ENCODE measurements at regions not wholly inside any gene's neighbourhood (a gene's known extent, or its start where the extent isn't known, plus 50 kb on each side); places are given as distances from the start of the nearest gene placed in this dataset.

- no peaks in the 10 kb centered on the region for H3K27me3 ChIP-seq
- 87 to 94% methylated on average over 3 of the region's 3 CpGs for WGBS, 2 donors
- no peak overlapping the region for H3K4me3 ChIP-seq (replicated peaks in 1 of 3)
- H3K27ac ChIP-seq = no peak overlapping the region
- H3K9me3 ChIP-seq = no peaks in the 10 kb centered on the region
- DNase-seq = no peak
- no peaks in the 10 kb centered on the region for H3K36me3 ChIP-seq
- no peaks in the 10 kb centered on the region for H3K4me1 ChIP-seq
- intact Hi-C loops (cut with DNase I) = no loop called here
- TF ChIP-seq POLR2A (IDR thresholded peaks at IDR 0.05) (no peak), CTCF (IDR thresholded peaks at IDR 0.05) (no peak)
Observed at GRCh38 chr6:152854086-152854795, 103.6 kb downstream of the VIP start.

GRCh38 chr6:152858141-152858540 lies 107.5 kb downstream of the VIP start:
- Histone ChIP-seq H3K4me1 (no peaks in the 10 kb centered on the region), H3K27me3 (no peaks in the 10 kb centered on the region), H3K27ac (no peak overlapping the region), H3K36me3 (no peaks in the 10 kb centered on the region), H3K9me3 (no peaks in the 10 kb centered on the region), H3K4me3 (replicated peaks in 1 of 3) (no peak overlapping the region)
- no peak for TF ChIP-seq CTCF (IDR thresholded peaks at IDR 0.05)
- TF ChIP-seq POLR2A (IDR thresholded peaks at IDR 0.05) = no peak
- intact Hi-C loops (cut with DNase I) = no loop called here
- no peak for DNase-seq
- WGBS, 2 donors = 71 to 76% methylated on average over 2 of the region's 2 CpGs

- intact Hi-C loops (cut with DNase I) = no loop called here
- Histone ChIP-seq H3K9me3 (no peaks in the 10 kb centered on the region), H3K27ac (no peak overlapping the region), H3K4me1 (no peaks in the 10 kb centered on the region), H3K27me3 (no peaks in the 10 kb centered on the region), H3K36me3 (no peaks in the 10 kb centered on the region), H3K4me3 (replicated peaks in 1 of 3) (no peak overlapping the region)
- TF ChIP-seq POLR2A (IDR thresholded peaks at IDR 0.05) (no peak), CTCF (IDR thresholded peaks at IDR 0.05) (no peak)
- 76 to 80% methylated on average over 6 of the region's 6 CpGs for WGBS, 2 donors
- no peak for DNase-seq
Observed at GRCh38 chr6:152859225-152859624, 108.6 kb downstream of the VIP start.

GRCh38 chr6:152863618-152864326 lies 113.2 kb downstream of the VIP start:
- intact Hi-C loops (cut with DNase I) = loop anchor here (5.0 kb wide), 1 partner anchor 159 kb away; no protein-coding TSS in a partner anchor
- peak; percentile 58 to 70 for DNase-seq
- no peaks in the 10 kb centered on the region for H3K36me3 ChIP-seq

More at GRCh38 chr6:152863618-152864326, 113.2 kb downstream of the VIP start:
- TF ChIP-seq POLR2A (IDR thresholded peaks at IDR 0.05) (no peak), CTCF (IDR thresholded peaks at IDR 0.05) (peak; percentile 44 to 72 (median 59))
- Histone ChIP-seq H3K4me3 (replicated peaks in 1 of 3) (no peak overlapping the region), H3K4me1 (no peaks in the 10 kb centered on the region), H3K27me3 (no peaks in the 10 kb centered on the region), H3K27ac (no peak overlapping the region), H3K9me3 (no peaks in the 10 kb centered on the region)
- WGBS, 2 donors = 65 to 67% methylated on average over 10 of the region's 10 CpGs

All from thyroid gland (tissue), 4 donors.